SK-N-SH (cell line): ENCODE measurements at regions not wholly inside any gene's neighbourhood (a gene's known extent, or its start where the extent isn't known, plus 50 kb on each side); places are given as distances from the start of the nearest gene placed in this dataset.

Experiments
- CTCF ChIA-PET: fragments of 300-600, 350-600 bp; formaldehyde crosslinking; extraction: SDS; loops from one replicate; lab custom pipeline; 2021; lab: Yijun Ruan, JAX
- POLR2A ChIA-PET: fragments of 350-600 bp; sonication (Branson Sonifier 250); formaldehyde crosslinking; extraction: SDS; loops from one replicate; lab custom pipeline; 2020; ENCODE audit warnings: antibody characterized with exemption, inconsistent platforms; lab: Yijun Ruan, JAX
- DNase-seq: peaks from one replicate; pipeline ENCODE4 v3.0.0; 2012
- H2AFZ ChIP-seq: fragments of 200-600 bp; sonication (generic); 2 replicates; pipeline ENCODE4 v1.8.1; 2016; ENCODE audit warnings: antibody characterized with exemption, mild to moderate bottlenecking, low read depth
- H3F3A ChIP-seq: fragments of 200-600 bp; sonication (generic); replicated peaks from 2 replicates; pipeline ENCODE3; 2016; ENCODE audit warnings: antibody characterized with exemption, mild to moderate bottlenecking; ENCODE audit not compliant: insufficient read depth
- H3K27ac ChIP-seq, 2 experiments: fragments of 200-500 bp in 1 of 2; fragments of 200-600 bp in 1 of 2; sonication (Bioruptor generic) in 1 of 2; sonication (generic), shearing (Covaris generic) in 1 of 2; 2 replicates each; pipeline versions ENCODE4 v1.5.1 to v1.6.1; 2014 to 2016; ENCODE audit warnings: low read depth in 2 of 2, inconsistent platforms in 1 of 2, low read length in 1 of 2, mild to moderate bottlenecking in 1 of 2, mixed read lengths in 1 of 2
- H3K27me3 ChIP-seq: fragments of 200-600 bp; sonication (generic), shearing (Covaris generic); 2 replicates; pipeline ENCODE4 v1.6.1; 2016; ENCODE audit warnings: mixed run types; ENCODE audit not compliant: insufficient read depth
- H3K36me3 ChIP-seq, 2 experiments: fragments of 200-500 bp in 1 of 2; fragments of 200-600 bp in 1 of 2; sonication (Bioruptor generic) in 1 of 2; sonication (generic) in 1 of 2; replicated peaks in 1 of 2; 2 replicates each; pipeline versions ENCODE3 to v1.5.1; 2014 to 2016; ENCODE audit warnings: low read length in 1 of 2, mild to moderate bottlenecking in 1 of 2; ENCODE audit not compliant: insufficient read depth in 2 of 2, control insufficient read depth in 1 of 2
- H3K4me1 ChIP-seq, 2 experiments: fragments of 200-500 bp in 1 of 2; fragments of 200-600 bp in 1 of 2; sonication (Bioruptor generic) in 1 of 2; sonication (generic), shearing (Covaris generic) in 1 of 2; 2 replicates each; pipeline versions ENCODE4 v1.5.1 to v1.6.1; 2014 to 2016; ENCODE audit warnings: low read depth in 1 of 2, low read length in 1 of 2, mixed run types in 1 of 2; ENCODE audit not compliant: insufficient read depth in 2 of 2, control insufficient read depth in 1 of 2
- H3K4me2 ChIP-seq: fragments of 200-600 bp; sonication (generic), shearing (Covaris generic); 2 replicates; pipeline ENCODE4 v1.6.1; 2017; ENCODE audit warnings: mixed run types
- H3K4me3 ChIP-seq, 2 experiments: fragments of 200-500 bp in 1 of 2; fragments of 200-600 bp in 1 of 2; sonication (Bioruptor generic) in 1 of 2; sonication (generic), shearing (Covaris generic) in 1 of 2; 2 replicates each; pipeline versions ENCODE4 v1.5.1 to v1.8.1; 2014 to 2016; ENCODE audit warnings: low read depth in 2 of 2, inconsistent platforms in 1 of 2, low read length in 1 of 2, mild to moderate bottlenecking in 1 of 2, mixed read lengths in 1 of 2, moderate library complexity in 1 of 2
- H3K79me2 ChIP-seq: fragments of 200-600 bp; sonication (generic); 2 replicates; pipeline ENCODE4 v1.8.1; 2017; ENCODE audit warnings: mild to moderate bottlenecking; ENCODE audit not compliant: insufficient read depth
- H3K9ac ChIP-seq: fragments of 200-600 bp; sonication (generic); 2 replicates; pipeline ENCODE4 v1.6.1; 2017; ENCODE audit warnings: mixed run types
- H3K9me2 ChIP-seq: fragments of 200-600 bp; sonication (generic); 2 replicates; pipeline ENCODE4 v1.6.1; 2017; ENCODE audit warnings: mixed run types
- H3K9me3 ChIP-seq: fragments of 200-600 bp; sonication (generic); 2 replicates; pipeline ENCODE4 v1.6.1; 2017; ENCODE audit warnings: mixed run types, mild to moderate bottlenecking, moderate library complexity
- H4K20me1 ChIP-seq: fragments of 200-600 bp; sonication (generic); 2 replicates; pipeline ENCODE4 v1.6.1; 2017; ENCODE audit warnings: mild to moderate bottlenecking, mixed run types; ENCODE audit not compliant: insufficient read depth
- CHD2 ChIP-seq: fragments of 150-350 bp; IDR thresholded peaks from 2 replicates; pipeline ENCODE4 v1.6.1; 2018; ENCODE audit warnings: low read length; ENCODE audit not compliant: partially characterized antibody
- CTCF ChIP-seq: fragments of 200-600 bp; sonication (generic); IDR thresholded peaks from 2 replicates; pipeline ENCODE4 v1.6.1; 2017; ENCODE audit warnings: antibody characterized with exemption, mild to moderate bottlenecking, moderate library complexity
- EZH2phosphoT487 ChIP-seq: fragments of 200-600 bp; sonication (generic); IDR thresholded peaks from 2 replicates; pipeline ENCODE4 v1.6.1; 2017; ENCODE audit warnings: low read depth, mixed run types, mild to moderate bottlenecking, antibody characterized with exemption, moderate library complexity, borderline replicate concordance
- FOSL2 ChIP-seq: IDR thresholded peaks from 2 replicates; pipeline ENCODE4 v1.4.0; 2012; ENCODE audit warnings: low read depth, mild to moderate bottlenecking, moderate library complexity, borderline replicate concordance
- GATA2 ChIP-seq: sonication (generic); formaldehyde crosslinking; IDR thresholded peaks from 2 replicates; pipeline ENCODE4 v1.5.0; 2020; ENCODE audit warnings: mild to moderate bottlenecking, missing genetic modification reagents
- JUND ChIP-seq: IDR thresholded peaks from 2 replicates; pipeline ENCODE4 v1.4.0; 2012
- MXI1 ChIP-seq: IDR thresholded peaks from 2 replicates; pipeline ENCODE4 v1.6.1; 2012; ENCODE audit warnings: mild to moderate bottlenecking, low read depth, low read length, improper control_type of control experiment
- NFIC ChIP-seq: IDR thresholded peaks from 2 replicates; pipeline ENCODE4 v1.4.0; 2012; ENCODE audit warnings: borderline replicate concordance
- NRF1 ChIP-seq: IDR thresholded peaks from 2 replicates; pipeline ENCODE4 v1.6.1; 2012; ENCODE audit warnings: low read depth, mild to moderate bottlenecking, low read length
- POLR2AphosphoS5 ChIP-seq: IDR thresholded peaks from 2 replicates; pipeline ENCODE4 v1.6.1; 2012; ENCODE audit warnings: low read depth, low read length
- RAD21 ChIP-seq: IDR thresholded peaks from 2 replicates; pipeline ENCODE4 v1.6.1; 2012; ENCODE audit warnings: mild to moderate bottlenecking, low read length
- RCOR1 ChIP-seq: fragments of 150-350 bp; IDR thresholded peaks from 2 replicates; pipeline ENCODE4 v1.6.1; 2017; ENCODE audit warnings: antibody characterized with exemption, low read length
- RFX5 ChIP-seq: IDR thresholded peaks from 2 replicates; pipeline ENCODE4 v1.6.1; 2012; ENCODE audit warnings: mild to moderate bottlenecking, improper control_type of control experiment, low read length
- RXRA ChIP-seq: IDR thresholded peaks from 2 replicates; pipeline ENCODE4 v1.4.0; 2012; ENCODE audit warnings: low read depth, mild to moderate bottlenecking, borderline replicate concordance
- SIN3A ChIP-seq: IDR thresholded peaks from 2 replicates; pipeline ENCODE4 v1.6.1; 2012; ENCODE audit warnings: low read depth, mild to moderate bottlenecking, low read length, moderate library complexity, borderline replicate concordance
- SMC3 ChIP-seq: IDR thresholded peaks from 2 replicates; pipeline ENCODE4 v1.6.1; 2012; ENCODE audit warnings: low read depth, low read length, improper control_type of control experiment
- TAF1 ChIP-seq: IDR thresholded peaks from 2 replicates; pipeline ENCODE4 v1.6.1; 2012; ENCODE audit warnings: low read depth, mild to moderate bottlenecking, low read length, moderate library complexity, borderline replicate concordance
- TCF12 ChIP-seq: IDR thresholded peaks from 2 replicates; pipeline ENCODE4 v1.4.0; 2012
- USF1 ChIP-seq: IDR thresholded peaks from 2 replicates; pipeline ENCODE4 v1.4.0; 2012; ENCODE audit warnings: low read depth, borderline replicate concordance
- USF2 ChIP-seq: fragments of 150-350 bp; IDR thresholded peaks from 2 replicates; pipeline ENCODE4 v1.6.1; 2017; ENCODE audit warnings: antibody characterized with exemption, low read length, low read depth, borderline replicate concordance
- YY1 ChIP-seq: IDR thresholded peaks from 2 replicates; pipeline ENCODE4 v1.4.0; 2012; ENCODE audit warnings: low read depth, mild to moderate bottlenecking
- WGBS: methylation state at CpG from one replicate; pipeline ENCODE4 v1.1.6; 2017; ENCODE audit warnings: low lambda C conversion rate; 5-methylcytosine and 5-hydroxymethylcytosine counted together

- no peak overlapping the region for H2AFZ ChIP-seq
- CTCF ChIA-PET: no interaction called here
- no peak for DNase-seq
- H4K20me1 ChIP-seq: no peaks in the 10 kb centered on the region
- no peaks in the 10 kb centered on the region for H3K79me2 ChIP-seq
- no peaks in the 10 kb centered on the region for H3K9me3 ChIP-seq
- H3K9ac ChIP-seq: no peak overlapping the region
- no peaks in the 10 kb centered on the region for H3K36me3 ChIP-seq
- H3K4me3 ChIP-seq: no peak overlapping the region
- no peaks in the 10 kb centered on the region for H3F3A ChIP-seq
- H3K4me2 ChIP-seq: no peak overlapping the region
- H3K9me2 ChIP-seq: no peaks in the 10 kb centered on the region
- H3K27ac ChIP-seq: no peak overlapping the region
- H3K4me1 ChIP-seq: no peaks in the 10 kb centered on the region
- WGBS: 63% methylated on average over 3 of the region's 3 CpGs
- TF ChIP-seq SIN3A (no peak), USF1 (no peak), NFIC (no peak), YY1 (no peak), EZH2phosphoT487 (no peak), RXRA (no peak), TCF12 (no peak)
- TF ChIP-seq, all 33 proteins: peak for 0
- no peaks in the 10 kb centered on the region for H3K27me3 ChIP-seq
- POLR2A ChIA-PET: no interaction called here
These were observed 764.5 kb upstream of the TENM3 start for GRCh38 chr4:181478656-181479055.

GRCh38 chr4:181479141-181479540, 764.1 kb upstream of the TENM3 start:
- H3K9me2 ChIP-seq: no peaks in the 10 kb centered on the region
- no peak overlapping the region for H3K27ac ChIP-seq
- no peaks in the 10 kb centered on the region for H3K36me3 ChIP-seq
- ChIA-PET CTCF (no interaction called here), POLR2A (no interaction called here)
- no peaks in the 10 kb centered on the region for H3F3A ChIP-seq
- H3K4me3 ChIP-seq: no peak overlapping the region
- 81% methylated on average over 2 of the region's 2 CpGs for WGBS
- no peaks in the 10 kb centered on the region for H3K79me2 ChIP-seq
- no peak for DNase-seq
- no peaks in the 10 kb centered on the region for H3K27me3 ChIP-seq
- no peak overlapping the region for H3K4me2 ChIP-seq
- no peak for TF ChIP-seq TAF1
- no peak for TF ChIP-seq POLR2AphosphoS5
- TF ChIP-seq USF2: no peak
- TF ChIP-seq CTCF: no peak
- TF ChIP-seq USF1: no peak
- TF ChIP-seq MXI1: no peak
- no peak for TF ChIP-seq NRF1
- TF ChIP-seq FOSL2: no peak
- TF ChIP-seq RCOR1: no peak
- TF ChIP-seq SMC3: no peak
- TF ChIP-seq RAD21: no peak
- no peak for TF ChIP-seq JUND
- no peak for TF ChIP-seq CHD2
- no peak for TF ChIP-seq GATA2 (CRISPR knock-in tag)
- no peak for TF ChIP-seq RFX5
- H2AFZ ChIP-seq: no peak overlapping the region
- H3K9me3 ChIP-seq: no peaks in the 10 kb centered on the region
- H4K20me1 ChIP-seq: no peaks in the 10 kb centered on the region
- no peak overlapping the region for H3K9ac ChIP-seq
- no peaks in the 10 kb centered on the region for H3K4me1 ChIP-seq
